CD4-positive, alpha-beta T cell treated with Interferon gamma for 1 hour (primary cell): ENCODE measurements at regions not wholly inside any gene's neighbourhood (a gene's known extent, or its start where the extent isn't known, plus 50 kb on each side); places are given as distances from the start of the nearest gene placed in this dataset.
"Not testable (repeated sequence)": the region's sequence is repeated elsewhere in the genome, so short reads cannot be mapped to it uniquely, and the experiment has no call there.

Experiments
- DNase-seq: peaks from one replicate; pipeline ENCODE4 v3.0.0-alpha.2; 2020

DNA sequence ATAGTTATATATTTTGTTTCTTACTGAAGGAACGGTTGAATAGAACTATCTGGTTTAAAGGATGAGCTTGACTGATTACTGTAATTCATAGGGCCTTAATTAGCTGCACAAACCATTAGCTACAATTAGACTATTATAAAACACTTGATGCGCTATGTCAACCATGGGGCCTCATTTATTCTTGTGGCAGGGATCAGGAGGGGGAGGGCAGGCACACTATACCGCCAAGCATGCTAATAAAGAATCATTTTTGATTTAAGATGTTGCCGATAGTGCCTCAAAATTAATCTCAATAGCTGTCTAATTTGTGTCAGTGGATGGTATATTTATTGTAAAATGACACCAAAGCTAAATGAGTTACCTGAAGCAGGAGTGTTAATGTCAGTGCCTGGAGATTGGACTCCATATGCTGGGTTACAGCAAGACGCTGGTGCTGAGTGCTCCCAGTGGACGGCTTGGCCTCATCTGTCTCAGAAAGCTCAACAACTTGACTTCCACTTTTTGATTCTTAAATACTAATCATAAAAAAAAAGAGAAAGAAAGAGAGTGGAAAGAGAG, 1007.0 kb upstream of the CELF4 start:
- no peak for DNase-seq

DNA sequence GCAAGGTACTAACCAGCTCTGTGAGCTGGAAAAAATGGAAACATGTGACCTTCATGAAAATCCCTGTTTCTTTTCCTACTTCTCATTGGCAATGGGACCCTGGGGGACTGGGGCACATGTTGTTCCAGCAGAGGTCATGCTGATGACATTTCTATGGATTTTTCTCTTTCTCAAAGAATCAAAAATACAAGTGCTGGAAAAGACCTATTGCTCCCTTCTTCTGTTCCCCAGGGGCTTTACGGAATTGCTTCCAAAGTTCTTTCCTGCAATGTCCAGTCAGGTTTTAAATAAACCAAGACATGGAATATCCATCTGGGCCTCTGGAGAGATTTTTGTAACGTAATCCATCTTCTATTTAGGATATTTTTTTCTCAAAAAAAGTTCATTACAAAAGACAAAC, 1006.1 kb upstream of the CELF4 start:
- DNase-seq: no peak

DNA sequence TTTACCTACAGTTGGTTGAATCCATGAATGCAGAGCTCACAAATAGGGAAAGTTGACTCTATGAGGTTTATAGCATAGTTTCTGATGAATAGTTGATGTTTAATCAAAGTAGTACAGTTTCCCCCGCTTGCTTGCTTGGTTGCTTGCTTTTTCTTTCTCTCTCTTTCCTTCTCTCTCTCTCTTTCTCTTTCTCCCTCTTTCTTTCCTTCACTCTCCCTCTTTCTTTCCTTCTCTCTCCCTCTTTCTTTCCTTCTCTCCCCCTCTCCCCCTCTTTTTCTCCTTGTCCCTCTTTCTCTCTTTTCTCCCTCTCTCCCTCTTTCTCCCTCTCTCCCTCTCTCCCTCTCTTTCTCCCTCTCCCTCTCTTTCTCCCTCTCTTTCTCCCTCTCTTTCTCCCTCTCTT, 999.9 kb upstream of the CELF4 start:
- DNase-seq: no peak

DNA sequence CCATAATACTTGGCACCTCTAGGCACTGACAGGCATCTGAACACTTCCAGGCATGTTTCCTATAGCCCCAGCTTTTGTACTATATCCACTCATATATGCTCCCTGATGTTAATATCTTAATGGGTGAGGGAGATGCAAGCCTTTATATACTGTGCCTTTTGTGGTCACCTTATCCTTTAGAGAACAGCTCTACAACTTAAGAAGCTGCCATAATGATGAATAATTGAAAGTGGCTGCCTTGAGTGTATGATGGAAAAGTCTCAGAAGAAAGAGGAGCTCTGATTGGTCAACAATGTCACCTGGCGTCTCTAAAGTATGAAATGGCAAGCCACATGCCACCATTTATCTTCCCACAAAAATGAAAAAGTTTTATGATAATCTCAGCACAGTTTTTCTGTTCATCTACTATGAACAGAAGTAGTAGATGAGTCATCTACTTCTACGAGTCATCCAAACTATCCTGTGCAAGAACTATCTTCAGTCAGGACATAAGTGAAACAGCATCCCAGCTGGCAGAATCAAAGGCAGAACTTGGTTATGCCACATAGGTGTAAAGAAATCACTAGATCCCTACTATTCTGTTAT, 997.9 kb upstream of the CELF4 start:
- no peak for DNase-seq

DNA sequence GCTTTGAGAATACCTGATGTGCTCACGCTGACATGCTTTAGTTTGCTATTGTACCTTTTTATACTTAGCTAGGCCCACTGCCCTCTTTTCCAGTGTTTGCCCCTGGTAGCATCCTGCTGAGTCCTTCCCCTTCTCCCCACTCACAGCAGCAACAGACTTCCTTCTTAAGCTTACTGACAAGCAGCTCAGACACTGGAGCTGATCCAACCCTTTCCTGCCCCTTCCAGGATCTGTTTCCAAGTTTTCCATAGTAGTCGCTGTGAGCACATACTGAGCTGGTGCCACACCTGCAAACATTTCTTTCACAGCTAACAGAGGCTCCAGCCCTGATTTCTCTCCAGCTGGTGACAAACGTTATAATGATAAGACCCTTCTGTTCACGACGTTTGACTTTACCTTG, 991.4 kb upstream of the CELF4 start:
- no peak for DNase-seq

DNA sequence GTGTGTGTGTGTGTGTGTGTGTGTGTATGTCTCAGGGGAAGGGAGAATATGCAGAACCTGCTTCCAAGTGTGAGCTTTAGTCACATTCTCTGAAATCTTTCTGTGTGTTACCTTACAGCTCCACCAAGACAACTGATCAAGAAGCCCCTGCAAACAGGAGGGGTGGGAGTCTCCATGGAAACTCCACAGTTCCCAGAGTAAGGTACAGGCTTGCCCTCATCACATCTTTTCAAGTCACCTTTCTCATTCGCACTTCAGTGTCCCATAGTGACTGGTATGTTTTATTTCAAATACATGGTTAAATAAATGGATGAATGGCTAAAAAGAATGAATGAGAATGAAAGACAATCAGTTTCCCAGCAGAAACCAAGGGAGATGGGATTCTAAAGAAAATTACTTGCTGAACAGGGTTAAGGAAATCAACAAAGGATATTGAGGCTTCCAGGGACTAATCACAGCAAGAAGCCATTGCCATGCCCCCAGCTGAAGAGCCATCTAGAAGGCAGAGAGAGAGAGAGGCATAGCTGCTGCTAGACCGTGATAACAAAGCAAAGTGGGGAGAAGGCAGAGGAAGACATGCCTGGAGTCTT, 987.2 kb upstream of the CELF4 start:
- no peak for DNase-seq

DNA sequence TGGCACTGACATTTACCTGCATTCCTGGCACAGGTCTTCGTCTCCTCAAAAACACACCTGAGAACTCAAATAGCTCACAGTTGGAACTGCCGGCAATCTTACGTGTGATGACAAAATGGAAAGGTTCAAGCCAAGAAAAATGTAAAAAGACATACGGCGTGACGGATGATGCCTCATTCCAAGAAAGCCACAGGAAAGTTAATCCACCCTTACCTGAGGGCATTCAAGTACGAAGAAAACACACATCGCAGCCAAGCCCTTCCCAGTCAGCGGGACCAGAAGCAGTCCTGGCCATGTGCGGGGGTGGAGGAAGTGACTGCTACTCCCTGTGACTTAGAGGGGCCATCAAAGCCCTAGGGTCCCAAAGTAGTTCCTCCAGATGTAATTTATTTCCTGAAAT, 986.3 kb upstream of the CELF4 start:
- DNase-seq: no peak

DNA sequence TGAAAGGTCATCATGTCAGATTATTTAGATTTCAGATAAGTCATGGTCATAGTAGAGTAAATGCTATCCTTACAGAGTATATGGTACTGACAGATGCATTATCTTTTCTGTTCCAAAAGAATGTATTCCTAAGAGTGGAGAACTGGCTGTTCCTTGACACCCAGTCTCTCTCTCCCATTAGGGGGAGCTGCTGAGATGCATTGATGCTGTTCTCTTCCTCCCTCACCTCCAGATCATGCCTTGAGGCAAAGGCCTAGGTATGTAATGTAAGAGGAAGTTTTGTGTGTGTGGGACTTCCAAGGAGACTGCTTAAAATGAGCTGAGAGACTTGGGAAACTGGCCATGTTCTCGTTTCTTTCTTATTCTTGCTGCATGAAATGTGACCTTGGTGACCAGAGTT, 979.5 kb upstream of the CELF4 start:
- DNase-seq: no peak

DNA sequence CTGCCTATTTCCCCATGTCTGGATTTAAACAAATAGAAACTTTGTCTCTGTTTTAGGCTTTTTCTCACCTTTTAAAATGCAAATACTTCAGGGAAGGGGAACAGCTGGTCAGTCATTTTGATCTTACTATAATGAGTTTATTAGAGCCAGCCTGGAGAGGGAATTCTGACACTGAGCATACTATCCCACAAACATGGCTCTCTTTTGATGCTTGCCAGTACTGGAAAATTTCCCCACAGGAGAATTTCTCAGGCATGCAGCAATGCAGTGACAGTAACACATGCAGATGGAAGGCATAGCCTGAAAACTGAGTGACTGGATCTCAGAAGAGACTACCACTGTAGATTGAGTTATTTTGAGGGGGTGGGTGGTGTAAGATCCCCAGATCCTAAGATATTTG, 974.3 kb upstream of the CELF4 start:
- no peak for DNase-seq

DNA sequence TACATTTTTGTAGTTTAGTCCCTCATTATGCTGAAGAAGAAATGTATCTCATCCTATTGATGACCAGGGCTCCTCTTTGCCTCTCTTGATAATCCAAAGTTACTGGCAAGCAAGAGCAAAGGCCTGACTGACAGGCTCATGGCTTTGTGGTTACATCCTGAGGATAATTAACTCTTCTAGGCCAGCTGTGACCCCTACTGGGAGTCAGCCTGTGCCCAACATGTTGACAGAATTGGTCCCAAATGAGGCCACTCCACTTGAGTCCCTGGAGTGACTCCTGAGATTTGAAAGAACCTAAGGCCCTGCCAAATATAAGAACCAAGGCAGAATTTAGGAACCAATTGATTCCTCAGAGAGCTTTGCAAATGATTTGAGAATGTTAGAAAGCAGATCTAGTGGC, 973.8 kb upstream of the CELF4 start:
- no peak for DNase-seq

DNA sequence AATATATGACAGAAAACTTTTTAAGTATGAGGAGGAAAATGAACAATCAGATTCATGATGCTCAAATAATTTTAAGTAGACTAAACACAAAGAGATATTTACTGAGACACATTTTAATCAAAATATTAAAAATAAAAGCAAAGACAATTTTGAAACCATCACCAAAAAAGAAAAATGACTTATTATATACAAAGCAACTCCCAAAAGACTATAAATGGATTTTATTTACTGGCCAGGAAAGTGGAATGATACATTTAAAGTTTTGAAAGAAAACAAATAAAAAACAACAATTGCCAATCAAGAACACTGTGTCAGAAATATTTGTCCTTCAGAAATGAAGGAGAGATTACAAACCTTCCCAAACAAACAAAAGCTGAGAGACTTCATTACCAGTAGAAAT, 968.5 kb upstream of the CELF4 start:
- DNase-seq: no peak

DNA sequence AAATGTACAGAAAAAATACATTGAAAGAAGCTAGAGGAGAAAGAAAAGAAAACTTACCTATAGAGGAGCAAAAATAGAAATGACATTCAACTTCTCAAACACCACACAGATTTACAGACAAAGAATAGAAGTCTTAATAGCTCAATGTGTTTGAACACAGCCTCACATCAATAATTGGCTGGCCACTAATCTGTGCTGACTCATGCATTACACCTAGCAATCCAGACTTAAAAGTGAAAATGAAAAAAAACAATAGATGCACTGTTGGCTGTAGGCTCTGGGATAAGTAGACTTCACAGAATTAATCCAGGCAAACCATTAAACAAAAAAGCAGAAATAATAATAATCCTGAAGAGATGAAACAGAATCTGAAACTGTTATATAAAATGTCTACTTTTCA, 961.3 kb upstream of the CELF4 start:
- no peak for DNase-seq

DNA sequence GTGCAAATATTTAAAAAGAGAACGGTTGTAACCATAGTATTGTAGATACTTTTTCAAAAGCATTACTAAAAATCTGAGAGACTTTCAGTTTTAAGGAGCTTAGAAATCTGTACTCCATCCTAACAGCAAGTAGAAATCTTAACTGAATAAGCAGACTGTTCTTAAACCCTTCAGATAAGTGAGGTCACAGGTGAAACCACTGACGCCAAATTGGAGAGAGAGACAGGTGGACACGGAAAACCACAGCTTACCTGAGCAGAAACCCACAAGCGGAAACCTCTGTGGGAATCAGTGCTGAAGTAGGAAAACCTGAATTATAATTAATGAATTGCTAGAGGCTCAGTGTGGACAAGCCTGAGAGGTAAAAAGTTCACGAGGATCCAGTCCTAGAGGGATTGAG, 959.4 kb upstream of the CELF4 start:
- no peak for DNase-seq

DNA sequence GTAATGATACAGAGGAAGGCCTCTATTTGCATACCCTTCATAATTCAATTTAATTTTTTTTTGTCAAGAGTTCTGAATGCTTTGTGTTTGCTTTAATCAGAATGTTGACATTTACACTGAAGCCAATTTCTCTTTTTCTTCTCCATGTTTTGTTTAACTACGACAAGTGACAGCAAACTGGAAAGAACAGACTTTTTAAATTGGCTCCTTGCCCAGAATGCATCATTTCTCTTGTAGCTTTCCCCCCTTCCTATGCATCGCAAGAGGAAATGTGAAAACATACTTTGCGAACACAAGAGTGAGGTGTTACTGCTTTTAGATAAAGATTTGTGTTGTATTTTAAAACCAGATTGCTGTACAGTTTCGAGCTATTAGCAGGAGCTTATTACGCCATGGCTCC, 955.2 kb upstream of the CELF4 start:
- DNase-seq: no peak

DNA sequence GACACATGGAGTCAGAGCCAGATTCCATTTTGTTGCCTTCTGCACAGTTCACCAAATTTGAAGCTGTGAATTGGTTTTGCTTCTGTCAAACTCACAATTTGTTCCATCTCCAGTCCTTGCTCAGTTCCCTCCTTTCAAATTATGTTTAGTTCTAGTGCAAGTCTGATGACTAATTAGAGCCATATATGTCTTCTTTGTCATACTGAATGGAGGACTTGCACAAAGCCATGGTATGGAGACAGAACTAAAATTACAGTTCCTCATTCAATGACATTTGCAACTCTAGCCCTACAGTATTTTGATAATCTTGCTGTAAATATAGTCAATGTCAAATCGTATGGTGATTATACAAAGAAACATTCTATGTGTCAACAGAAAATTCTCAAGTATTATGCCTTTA, 936.9 kb upstream of the CELF4 start:
- DNase-seq: no peak

DNA sequence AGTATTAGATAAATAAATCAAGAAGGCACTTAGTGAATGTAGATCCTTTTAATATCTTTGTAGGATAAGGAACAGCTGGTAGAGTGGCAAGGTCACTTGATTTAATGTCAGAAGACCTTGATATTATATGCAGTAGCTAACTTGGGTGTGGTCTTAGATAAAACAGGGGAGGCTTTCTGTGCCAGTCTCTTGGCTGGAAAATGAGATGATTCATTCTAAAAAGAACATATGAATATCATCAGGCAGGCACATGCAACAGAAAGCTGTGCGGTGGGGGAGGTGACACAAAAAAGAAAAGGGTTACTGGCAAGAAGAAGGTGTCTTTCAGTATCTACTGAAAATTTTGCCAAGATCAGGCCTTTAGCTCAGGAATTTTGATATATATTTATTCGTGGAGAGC, 931.7 kb upstream of the CELF4 start:
- no peak for DNase-seq

DNA sequence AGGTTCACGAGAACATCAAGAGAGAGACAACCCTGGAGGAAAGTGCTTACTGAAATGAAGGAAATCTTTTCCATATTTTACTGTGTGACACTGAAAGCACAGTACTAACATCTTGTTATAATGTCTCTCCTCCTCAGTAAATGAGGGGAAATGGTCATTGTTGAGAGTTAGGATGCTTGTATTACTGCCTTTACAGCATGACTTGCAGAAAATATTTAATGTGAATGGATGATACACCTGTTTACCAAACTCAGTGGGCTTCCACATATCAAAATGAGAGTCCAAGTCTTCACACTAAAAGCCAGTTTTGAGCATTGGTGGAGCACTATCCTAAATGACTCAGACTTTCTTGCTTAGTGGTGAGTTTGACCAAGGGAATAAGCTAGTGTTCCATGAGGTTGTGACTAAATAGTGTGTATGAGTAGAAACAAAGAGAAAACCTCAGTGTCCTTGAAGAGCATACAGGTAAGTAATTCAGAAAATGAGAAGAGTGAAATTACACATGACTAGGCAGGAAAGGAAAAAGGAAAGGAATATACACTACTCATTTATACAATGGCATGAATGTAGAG, 930.7 kb upstream of the CELF4 start:
- no peak for DNase-seq

DNA sequence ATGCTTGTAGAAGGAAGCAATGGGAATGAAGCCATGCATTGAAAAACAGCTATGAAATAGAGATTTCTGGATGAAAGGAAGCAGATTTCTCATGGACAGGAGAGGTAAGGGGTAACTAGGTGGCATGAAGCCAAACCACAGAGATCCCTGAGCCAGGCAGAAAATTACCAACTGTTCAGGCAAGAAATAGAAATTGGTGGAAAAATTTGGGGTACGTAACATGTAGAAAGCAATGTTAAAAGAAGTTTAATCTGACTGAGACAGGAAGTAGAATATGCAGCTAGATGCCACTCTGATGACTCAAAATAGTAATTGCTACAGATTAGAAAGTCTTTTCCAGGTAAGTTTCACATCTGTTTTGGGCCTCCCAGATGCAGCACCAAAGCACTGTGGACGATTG, 928.5 kb upstream of the CELF4 start:
- no peak for DNase-seq

DNA sequence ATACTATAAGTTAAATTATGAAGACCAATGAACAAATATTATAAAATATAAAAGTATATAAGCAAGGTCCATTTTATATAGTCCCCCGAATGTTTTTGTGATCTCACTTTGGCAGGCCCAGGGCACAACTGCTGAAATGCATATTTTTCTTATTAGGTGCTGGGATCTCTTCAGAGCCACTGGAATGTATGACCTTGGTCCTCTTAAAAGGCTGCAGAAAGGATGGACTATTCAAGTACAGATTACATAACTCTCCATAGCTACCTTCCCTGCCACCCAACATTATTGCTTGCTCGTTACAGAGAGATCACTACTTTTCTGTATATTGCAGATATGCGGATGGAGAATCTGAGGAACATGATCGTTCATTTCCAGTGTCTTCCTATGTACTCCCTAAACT, 925.6 kb upstream of the CELF4 start:
- no peak for DNase-seq

DNA sequence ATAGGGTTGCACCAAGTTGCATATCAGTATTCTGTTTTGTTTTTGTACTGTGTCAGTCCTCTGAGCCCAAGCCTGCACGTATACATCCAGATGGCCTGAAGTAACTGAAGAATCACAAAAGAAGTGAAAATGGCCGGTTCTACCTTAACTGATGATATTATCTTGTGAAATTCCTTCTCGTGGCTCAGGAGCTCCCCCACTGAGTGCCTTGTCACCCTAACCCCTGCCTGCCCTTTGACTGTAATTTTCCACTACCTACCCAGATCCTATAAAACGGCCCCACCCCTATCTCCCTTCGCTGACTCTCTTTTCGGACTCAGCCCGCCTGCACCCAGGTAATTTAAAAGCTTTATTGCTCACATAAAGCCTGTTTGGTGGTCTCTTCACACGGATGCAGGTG, 924.1 kb upstream of the CELF4 start:
- DNase-seq: not testable (repeated sequence)

DNA sequence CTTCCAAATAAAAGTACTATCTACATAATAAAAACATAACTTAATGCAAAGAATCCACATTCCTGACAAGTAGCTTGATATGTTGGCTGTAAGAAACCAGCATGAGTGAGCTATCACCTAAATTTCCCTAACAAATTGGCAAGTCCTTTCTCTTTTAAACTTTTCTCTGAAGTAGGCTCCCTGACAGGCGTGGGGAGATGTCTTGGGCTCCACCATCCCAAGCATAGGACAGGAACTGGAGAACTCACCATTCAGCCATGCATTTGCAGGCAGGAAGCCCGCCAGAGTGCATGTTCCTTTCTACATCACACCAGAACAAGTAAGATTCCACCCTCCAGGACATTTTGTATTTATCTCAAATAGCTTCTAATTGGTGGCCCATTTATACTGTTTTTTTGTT, 921.9 kb upstream of the CELF4 start:
- DNase-seq: no peak

DNA sequence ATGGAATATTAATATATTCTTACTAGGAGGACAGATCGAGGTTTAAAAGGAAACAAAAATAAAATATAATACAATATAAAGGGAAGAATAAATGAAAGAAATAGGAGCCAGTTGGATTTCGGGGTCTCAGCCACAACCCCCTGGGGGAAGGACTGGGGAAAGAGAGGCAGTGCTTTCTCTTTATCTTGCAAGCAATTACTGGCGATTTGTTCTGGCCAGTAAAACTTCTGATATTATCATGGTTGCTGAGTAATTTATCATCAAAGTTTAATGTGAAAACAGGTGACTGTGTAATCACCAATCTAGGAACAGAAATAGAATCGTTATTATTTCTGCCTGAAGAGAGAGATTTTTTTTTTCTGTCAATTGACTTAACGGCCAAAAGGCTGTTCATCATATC, 917.7 kb upstream of the CELF4 start:
- no peak for DNase-seq

DNA sequence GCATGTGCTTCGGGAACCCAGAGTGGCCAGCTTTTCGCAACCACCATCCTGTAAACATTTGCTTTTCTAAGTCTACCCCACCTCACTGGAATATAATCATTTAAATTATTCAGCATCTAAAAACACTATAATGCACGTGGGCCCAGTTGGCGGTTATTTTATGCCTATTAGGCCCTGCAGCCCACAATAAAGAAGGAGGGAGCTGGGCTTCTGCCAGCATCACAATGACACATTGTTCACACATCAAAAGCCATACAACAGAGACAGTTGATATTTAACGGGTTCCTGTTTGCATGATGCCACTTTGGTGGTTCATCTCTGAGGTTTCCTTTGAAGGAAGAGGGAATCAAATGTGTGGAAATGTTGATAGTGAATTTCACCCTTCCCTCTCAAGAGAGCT, 916.0 kb upstream of the CELF4 start:
- no peak for DNase-seq

DNA sequence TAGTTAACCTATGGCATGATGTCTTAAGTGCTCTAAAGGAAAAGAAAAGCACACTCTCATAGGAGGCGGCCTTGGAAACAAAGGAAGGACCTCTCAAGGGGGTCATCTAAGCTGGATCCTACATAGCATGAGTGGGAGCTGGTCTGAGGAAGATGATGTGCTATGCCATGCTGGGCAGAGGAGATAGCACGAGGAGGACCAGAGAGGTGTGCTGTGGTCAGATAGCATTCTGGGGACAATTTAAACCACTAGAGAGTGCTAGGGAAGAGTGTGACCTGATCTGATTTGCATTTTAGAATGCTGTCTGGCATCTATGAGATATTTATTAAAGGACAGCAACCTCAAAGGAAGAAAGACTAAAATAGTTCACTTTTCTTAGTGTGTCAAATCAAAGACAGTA, 910.1 kb upstream of the CELF4 start:
- DNase-seq: no peak

DNA sequence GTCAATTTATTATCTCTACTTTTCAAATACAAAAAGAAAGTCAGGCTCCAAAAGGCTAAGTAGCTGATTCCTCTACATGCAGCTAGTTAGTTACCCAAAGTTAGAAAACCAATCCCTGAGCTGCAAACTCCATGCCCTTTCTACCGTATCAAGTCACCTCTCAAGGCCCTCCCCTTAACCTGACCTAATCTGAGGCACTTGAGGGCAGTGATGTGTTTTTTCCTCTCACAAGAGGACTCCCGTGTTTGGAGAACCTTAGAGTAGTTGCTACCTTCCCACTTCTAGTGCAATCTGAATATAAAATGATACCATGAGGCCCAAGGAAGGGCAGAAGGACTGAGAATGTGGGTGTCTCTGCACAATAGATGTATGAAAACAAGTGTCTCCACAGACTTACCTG, 907.9 kb upstream of the CELF4 start:
- no peak for DNase-seq
